Kasumi-1 (cell line): ENCODE measurements at regions not wholly inside any gene's neighbourhood (a gene's known extent, or its start where the extent isn't known, plus 50 kb on each side); places are given as distances from the start of the nearest gene placed in this dataset.
"Not testable (repeated sequence)": the region's sequence is repeated elsewhere in the genome, so short reads cannot be mapped to it uniquely, and the experiment has no call there.

Experiments used
- DNase-seq, 2 experiments: peaks; one replicate each; lab custom pipeline; 2025; lab: John Stamatoyannopoulos, UW

DNA sequence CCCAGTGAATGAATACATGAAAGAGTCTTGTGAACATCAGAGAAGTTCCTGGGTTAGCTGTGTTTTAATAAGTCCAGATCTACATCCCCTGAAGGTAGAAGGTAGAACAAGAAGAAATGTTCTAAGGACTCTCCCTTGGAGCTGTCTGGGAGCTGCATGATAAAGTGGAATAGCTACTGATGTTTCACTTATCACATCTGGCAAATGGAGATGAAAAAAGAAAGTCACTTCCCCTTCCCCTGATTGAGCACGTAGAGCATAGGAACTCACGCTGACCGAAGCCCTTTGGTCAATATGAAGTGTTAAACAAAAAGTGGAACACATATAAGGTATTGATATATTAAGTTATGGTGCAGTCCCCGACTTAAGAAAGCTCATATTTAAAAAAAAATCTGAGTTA is 53.2 kb upstream of the PARP1 start:
- DNase-seq = no peak

DNA sequence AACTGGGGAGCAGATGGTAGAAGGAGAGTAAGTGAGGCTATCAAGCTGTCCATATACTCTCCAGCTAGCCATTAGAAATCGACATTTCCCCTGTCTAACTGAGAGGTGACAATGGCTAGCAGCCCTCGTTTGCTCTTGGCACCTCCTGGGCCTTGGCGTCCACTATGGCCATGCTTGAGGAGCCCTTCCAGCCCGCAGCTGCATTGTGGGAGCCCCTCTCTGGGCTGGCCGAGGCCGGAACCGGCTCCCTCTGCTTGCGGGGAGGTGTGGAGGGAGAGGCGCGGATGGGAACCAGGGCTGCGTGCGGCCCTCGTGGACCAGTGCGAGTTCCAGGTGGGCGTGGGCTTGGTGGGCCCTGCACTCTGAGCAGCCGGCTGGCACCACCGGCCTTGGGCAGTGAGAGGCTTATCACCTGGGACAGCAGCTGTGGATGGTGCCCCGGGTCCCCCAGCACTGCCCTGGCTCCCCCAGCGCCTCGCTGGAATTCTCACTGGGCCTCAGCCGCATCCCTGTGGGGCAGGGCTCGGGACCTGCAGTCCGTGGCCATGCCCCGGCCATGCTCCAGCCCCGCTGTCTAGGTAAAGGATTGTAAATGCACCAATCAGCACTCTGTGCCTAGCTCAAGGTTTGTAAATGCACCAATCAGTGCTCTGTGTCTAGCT is 56.2 kb upstream of the PARP1 start:
- no peak for DNase-seq

DNA sequence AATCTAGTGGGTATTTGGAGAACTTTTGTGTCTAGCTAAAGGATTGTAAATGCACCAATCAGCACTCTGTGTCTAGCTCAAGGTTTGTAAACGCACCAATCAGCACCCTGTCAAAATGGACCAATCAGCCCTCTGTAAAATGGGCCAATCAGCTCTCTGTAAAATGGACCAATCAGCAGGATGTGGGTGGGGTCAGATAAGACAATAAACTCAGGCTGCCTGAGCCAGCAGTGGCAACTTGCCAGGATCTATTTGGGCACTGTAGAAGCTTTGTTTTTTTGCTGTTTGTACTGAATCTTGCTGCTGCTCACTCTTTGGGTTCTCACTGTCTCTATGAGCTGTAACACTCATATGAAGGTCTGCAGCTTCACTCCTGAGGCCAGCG is 56.7 kb upstream of the PARP1 start:
- not testable (repeated sequence) for DNase-seq

DNA sequence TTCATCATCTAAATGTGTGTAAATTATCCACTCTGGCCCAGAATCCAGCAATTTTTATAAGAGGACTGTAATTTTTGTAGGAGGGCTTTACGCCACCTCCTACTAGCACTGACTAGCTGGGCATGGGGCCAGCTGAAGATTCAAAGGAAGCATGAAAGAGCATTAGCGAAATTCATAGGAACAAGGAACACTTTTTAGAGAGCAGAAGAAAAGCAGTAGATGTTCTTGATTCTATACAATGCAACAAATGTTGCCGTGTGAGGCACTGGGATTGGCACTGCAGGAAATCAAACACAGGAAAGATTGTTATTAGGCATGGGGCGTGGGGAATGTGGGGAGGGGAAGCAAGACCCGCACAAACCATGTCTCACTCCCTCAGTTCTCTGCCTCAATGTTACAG is 58.4 kb upstream of the PARP1 start:
- no peak for DNase-seq

DNA sequence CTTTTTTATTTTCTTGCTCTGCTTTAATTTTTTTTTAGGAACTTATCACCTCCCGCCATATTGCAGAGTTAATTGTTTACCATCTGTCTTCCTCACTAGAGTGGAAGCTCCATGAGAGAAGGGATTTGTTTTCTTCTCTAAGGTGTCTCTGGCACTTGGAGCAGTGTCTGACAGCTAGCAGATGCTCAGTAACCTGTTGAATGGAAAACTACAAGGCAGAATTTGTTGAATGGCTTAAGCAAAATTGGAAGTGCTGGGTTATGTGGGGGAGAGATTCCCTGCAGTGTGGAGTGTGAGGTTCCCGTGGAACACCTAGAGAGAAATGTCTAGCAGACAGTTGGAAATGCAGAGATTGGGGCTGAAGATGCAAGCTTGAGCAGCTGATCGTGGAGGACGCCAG is 59.5 kb upstream of the PARP1 start:
- DNase-seq = no peak

DNA sequence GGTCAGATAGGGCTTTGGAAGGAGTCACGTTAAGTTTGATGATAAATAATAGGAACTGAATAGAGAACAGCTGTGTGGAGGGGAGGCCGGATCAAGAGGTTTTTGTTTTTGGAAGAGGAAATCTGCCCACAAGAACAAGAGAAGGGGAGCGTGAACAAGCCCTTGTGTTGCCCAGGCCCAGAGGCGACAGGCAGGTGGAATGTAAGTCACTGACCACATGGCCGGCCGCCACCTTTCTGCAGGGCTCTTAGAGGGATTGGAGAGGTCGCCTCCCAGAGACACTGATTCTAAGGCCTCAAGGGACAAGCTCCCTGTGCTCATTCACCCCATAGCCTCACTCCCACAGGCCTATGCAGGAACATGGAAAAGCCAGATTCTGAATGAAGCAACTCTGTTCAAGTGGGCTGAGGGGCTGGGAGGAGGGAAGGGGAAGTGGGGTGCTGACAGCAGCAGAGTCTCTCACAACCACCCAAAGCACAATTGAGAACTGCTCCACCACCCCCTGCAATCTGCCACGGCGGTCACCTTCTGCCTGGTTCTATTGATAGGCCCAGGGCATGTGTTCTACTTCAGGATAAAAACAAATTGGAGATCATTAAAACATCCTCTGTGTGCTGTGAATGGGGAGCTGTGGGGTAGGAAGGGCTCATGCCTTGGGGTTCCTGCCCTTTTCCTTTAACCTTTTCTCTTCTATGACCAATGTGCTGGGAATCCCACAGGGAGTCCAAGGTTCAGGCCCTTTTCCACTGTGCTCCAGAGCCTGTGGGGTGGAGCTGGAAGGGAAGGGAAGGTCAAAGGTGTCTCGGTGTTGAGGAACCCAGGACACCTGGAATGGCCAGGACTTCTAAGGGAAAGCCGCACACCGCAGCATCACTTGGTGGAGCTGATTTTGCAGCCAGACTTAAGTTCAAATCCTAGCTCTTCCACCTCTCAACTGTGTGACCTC is 63.3 kb upstream of the PARP1 start:
- DNase-seq = no peak

DNA sequence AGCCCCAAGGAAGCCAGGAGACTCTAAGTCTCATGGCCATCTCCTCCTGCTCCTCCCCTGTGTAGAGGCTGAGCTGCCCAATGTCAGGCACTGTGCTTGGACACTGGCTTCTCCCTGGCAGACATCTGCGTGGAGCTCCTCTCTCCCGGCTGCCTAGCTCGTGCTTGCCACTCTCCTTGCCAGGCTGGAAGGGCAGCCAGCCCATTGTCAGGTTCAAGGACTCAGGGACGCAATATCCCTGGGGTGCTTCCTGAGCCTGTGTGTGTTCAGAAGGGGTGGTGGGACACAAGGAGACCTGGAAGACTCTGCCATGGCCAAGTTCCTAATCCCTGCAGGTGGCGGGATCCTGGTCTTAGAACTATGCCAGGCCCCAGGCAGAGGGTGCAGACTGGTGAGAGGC is 65.4 kb upstream of the PARP1 start:
- DNase-seq = no peak

DNA sequence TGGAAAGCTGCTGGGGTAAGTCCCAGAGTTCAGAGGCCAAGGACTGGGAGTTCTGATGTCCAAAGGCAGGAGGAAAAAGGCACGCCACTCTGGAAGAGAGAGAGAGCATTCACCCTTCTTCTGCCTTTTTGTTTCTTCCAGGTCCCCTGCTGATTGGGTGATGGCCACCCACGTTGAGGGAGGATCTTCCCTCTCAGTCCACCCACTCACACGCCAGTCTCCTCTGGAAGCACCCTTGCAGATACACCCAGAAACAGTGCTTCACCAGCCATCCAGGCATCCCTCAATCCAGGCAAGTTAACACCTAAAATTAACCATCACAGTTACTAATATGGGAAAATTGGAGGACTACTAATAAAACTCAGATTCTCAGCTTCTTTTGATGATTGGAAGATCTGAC is 66.1 kb upstream of the PARP1 start:
- DNase-seq = no peak

DNA sequence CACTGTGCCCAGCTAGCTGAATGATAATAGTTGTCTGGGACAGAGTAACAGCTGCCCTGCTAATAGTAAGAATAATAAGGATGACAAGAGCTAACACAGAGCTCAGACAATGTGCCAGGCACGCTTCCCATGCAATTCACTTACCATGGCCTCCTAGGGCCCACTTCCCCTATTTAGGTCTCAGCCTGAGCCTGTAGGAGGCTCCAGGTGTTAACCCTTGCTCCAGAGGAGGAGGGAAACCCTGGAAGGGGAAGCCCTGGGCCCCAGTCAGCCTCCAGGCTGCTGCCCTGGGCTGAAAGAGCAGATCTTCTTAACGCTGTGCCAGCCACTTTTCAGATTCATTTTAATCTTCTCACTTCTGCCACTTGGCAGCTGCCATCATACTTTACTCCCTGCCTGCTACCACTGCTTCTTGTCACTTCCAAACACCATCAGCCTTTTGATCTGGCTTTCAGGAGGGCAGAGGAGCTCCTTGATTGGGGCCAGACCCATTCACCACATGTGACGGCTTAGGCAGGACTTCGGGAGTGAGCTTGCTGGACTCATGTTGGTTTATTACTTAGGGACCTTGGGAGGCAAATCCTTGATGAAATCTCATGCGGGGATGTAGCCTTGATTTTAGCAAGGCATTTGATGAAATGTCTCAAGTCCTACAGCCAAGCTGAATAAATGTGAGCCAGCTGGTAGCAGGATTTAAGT is 66.7 kb upstream of the PARP1 start:
- no peak for DNase-seq

DNA sequence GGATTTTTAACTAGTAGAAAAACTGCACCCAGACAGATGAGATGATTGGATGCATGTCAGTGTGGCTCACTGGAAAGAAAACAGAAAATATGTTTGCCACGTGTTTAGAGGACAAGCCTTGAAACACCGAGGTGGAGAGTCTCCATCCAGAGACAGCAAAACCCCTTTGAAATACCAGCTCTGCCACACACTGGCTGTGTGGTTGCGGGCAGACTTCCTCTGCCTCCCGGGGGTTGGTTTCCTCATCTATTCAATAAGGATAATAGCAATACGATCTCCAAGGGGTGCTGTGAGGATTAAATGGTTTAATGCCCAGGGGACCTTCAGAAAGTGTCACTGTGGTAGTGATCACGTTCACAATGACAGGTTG is 67.2 kb upstream of the PARP1 start:
- no peak for DNase-seq

DNA sequence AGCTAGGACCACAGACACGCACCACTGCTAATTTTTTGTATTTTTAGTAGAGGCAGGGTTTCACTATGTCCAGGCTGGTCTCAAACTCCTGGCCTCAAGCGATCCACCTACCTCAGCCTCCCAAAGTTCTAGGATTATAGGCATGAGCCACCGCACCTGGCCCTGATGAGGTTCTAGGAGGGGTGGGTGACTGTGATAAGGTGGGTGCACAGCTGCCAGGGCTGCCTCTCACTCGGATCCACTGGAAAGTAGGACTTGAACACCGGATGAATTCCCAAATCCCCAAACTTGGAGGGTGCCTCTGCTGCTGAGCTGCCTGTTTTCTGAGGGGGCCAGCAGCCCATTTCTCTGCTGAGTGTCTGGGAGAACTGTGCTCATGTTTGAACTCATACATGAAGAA is 68.2 kb upstream of the PARP1 start:
- no peak for DNase-seq

DNA sequence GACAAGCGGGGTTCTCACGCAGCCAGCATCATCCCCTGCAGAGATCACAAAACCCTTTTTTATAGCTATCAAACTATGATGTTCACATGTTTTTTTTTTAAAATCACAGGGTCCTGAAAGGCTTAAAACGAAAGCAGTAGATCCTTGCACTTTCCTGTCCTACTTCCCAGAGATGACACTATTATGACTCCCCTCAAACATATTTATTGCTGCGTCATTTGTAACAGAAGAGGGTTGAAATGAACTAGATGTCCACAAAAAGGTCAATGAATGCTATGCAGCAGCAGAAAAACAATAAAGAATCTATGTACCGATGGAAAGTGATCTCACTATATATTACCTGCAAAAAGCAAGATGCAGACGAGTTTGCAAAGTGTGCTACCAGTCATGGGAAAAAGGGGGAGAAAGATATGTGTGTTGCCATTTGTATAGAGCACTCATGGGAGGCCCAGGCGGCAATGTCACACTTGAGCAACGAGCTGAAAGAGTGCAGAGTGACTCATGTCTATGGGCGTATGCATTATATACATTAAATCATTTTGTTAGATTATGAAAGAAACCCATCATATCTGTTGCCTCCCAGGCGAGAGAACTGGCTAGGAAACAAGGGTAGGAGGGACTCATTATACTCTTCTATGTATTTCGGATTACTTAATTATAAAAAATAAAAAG is 68.9 kb upstream of the PARP1 start:
- DNase-seq = no peak

DNA sequence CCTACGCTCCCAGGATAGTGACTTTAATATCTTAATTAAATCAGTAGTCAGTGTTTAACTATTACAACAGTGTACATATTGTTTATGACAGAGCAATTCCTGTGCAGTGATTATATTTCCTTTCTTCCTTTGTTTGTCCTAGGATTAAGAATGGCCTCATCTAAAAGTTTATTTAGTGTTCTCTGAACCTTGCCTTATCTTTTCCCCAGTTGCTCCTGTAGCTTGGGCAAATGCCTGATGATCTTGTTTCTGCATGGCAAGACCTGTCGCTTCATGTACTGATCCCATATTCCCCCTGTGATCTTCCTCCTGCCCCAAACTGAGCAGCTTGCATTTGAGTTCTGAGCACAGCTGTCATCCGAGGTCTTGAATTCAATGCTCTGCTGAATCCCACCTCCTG is 69.1 kb upstream of the STUM start:
- DNase-seq = no peak

DNA sequence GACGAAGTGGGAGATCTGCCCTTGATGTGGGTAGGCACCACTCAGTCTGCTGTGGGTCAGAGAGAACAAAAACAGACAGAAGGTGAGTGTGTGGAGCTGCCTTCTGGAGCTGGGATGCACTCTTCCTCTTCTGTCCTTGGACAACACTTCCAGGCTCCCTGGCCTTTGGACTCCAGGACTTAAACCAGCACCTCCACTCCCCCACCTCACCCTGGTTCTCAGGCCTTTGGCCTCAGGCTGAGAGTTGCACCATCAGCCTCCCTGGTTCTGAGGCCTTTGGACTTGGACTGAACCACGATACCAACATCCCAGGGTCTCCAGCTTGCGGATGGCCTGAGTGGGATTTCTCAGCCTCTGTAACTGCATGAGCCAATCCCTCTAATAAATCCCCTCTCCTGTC is 68.1 kb upstream of the STUM start:
- DNase-seq = no peak

DNA sequence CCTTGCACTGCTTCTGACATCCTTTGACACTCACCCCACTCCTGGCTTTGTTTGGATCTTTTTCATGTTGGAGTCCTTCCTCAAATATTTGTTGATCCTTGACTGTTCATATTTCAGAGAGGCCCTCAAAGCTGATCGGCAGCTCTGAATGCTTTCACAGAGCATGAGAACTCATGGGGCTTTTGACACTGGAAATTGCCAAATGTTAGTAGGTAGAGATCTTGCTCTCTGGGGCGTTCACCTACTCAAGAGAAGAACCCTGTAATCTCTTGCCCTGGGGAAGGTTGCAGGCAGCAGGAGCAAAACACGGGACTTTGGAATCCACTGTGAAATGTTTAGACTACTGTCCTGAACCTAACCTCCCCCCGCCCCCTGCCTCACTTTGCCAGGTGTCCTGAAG is 67.4 kb upstream of the STUM start:
- DNase-seq = no peak

DNA sequence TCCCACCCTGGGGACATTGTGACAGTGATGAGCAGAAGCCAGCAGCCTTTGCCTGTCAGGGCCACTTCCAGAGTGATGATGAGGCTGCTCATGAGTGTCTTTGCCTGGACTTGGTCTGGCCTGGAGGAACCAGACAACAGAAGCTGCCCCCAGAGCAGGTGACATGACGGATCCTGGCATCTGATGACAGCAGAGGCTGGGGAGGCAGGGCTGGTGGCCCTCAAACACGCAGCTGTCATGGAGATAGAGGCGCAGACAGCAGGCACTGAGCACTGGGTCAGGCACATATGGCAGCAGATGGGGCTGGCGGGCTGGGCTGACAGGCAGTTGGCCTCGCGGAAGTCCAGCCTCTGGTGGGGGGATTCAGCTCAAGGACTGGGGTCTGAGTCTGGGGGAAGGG is 66.4 kb upstream of the STUM start:
- DNase-seq = no peak

DNA sequence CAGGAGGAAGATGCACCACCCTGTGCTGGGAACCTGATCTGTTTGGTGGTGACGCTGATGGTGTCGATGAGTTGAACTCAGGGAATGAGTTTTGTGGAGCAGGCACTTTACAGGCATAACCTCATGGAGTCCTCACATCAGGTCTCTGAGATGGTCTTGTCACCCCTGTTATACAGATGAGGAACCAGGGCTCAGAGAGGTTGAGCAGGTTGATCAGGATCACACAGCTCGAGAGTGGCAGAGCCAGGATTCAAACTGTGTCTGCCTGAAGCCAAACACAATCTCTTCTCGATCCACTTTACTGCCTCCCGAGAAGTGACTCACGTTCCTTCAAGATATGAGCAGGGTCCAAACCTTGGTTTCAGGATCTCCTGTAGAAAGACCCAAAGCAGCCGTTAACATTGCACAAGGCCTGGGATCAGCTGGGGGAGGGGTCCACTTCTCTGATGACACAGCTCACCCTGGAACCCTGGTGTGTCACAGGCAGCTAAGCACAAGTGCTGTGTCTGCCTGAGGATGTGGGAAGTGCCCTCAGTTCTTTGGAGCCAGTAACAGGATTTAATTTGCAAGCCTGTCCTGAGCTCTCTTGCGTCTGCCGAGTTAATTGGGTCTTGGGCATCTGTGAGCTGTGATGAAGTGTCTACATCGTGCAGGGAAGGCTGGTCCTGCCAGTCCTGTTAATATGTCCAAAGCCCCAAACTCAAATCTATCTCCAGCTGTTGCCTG is 65.4 kb upstream of the STUM start:
- DNase-seq = no peak

DNA sequence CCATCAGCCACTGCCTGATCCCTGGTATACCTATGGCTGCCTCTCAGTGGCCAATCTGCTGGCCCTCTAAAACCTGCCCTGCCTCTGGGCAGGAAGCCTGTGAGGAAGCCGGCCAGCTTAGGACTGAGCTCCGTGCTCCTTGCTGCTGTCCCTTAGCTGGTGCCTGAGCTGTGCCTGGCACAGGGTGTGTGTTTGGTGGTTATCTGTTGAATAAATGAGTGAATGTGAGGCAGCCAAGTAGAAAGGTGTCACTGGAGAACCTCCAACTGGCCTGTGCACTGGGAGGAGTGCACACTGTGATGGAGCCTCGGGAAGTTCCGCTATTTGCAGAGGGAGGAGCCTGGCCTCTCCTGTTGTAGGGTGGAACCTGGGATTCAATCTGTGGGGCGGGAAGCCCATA is 63.4 kb upstream of the STUM start:
- no peak for DNase-seq

DNA sequence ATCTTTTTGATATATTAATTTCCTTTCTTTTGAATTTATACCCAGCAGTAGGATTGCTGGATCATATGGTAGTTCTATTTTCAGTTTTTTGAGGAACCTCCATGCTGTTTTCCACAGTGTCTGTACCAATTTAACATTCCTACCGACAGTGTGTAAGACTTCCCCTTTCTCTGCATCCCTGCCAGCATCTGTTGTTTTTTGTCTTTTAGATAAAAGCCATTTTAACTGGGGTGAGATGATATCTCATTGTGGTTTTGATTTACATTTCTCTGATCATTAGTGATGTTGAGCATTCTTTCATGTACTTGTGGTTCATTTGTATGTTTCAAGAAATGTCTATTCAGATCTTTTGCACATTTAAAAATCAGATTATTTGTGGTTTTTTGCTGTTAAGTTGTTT is 62.4 kb upstream of the STUM start:
- DNase-seq = peak; percentile 6 to 12

DNA sequence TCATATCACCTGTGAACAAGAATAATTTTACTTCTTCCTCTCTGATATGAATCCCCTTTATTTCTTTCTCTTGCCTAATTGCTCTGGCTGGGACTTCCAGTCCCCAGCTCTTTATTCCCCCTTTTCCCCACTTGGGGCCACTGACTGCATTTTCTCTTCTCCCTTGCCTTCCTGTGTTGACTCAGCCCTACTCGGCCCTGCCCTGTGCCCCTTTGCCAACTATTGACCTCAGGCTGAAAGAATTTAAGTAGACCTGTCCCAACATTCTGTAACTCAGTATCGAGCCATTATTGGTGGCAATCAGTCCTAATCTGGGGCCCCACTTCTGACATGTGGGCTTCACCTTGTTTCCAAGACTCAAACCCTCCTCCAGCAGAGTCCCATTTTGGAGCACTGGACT is 60.6 kb upstream of the STUM start:
- DNase-seq = no peak

DNA sequence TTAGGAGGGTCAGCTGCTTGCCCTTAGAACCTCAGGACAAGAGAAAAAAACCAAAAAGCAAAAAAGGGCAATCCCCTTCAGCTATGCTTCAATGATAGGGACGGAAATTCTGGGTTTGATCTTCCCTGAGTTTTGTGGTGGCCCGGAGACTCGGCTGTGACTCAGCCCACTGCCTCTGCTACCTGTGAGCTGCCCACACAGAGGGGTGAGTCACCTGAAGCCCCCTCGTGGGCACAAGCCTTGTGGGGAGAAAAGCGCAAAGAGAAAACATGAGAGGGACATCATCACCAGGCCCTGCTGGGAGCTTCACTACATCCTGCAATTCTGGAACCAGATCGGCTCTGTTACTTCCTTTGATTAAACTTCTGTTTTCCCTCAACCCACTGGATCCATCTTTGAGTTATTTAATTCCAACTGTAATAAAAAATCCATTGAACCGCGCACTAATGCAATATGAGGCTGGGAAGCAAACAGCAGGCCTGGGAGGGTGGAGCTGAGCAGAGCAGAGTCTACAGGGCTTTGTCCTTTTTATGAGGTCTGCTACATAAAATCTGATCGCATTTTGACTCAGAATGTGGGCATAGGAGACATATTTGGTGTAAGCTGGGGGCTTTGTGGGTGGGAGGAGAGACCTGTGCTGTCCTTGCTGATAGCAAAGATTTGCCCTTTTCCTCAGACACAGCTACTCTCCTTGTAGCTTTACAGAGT is 58.7 kb upstream of the STUM start:
- DNase-seq = no peak
